ENCODE measurements at regions not wholly inside any gene's neighbourhood (a gene's known extent, or its start where the extent isn't known, plus 50 kb on each side); places are given as distances from the start of the nearest gene placed in this dataset.

DNA sequence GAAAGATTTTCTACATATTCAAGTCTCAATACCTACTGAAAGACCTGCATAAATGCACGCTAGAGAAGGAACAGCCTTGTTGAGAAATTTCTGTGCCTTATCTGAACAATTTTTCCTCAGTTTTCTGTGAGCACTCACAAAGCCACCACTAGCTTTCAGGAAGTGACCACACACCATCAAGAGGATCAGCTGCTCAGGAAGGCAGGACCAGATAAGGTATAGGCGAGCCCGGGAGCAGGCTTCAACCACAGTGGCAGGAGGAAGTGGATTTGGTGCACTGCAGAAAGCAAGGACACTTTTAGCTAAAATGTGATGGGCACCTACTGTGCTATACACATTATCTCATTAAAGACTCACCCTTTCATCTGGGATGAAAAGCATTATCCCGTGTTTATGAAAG, 220.8 kb downstream of the RAB38 start:
- TF ChIP-seq, protein P1, sequence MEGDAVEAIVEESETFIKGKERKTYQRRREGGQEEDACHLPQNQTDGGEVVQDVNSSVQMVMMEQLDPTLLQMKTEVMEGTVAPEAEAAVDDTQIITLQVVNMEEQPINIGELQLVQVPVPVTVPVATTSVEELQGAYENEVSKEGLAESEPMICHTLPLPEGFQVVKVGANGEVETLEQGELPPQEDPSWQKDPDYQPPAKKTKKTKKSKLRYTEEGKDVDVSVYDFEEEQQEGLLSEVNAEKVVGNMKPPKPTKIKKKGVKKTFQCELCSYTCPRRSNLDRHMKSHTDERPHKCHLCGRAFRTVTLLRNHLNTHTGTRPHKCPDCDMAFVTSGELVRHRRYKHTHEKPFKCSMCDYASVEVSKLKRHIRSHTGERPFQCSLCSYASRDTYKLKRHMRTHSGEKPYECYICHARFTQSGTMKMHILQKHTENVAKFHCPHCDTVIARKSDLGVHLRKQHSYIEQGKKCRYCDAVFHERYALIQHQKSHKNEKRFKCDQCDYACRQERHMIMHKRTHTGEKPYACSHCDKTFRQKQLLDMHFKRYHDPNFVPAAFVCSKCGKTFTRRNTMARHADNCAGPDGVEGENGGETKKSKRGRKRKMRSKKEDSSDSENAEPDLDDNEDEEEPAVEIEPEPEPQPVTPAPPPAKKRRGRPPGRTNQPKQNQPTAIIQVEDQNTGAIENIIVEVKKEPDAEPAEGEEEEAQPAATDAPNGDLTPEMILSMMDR (IDR thresholded peaks at IDR 0.05) = no peak
- intact Hi-C loops (cut with DNase I, micrococcal nuclease) = no loop called here
- Histone ChIP-seq H3K9me3 (no peaks in the 10 kb centered on the region), H3K4me1 (ENCODE audit: low read depth) (no peaks in the 10 kb centered on the region), H3K36me3 (ENCODE audit: low read depth) (no peaks in the 10 kb centered on the region), H3K4me3 (no peak overlapping the region)
- ATAC-seq (no peak), DNase-seq (no peak)

GRCh38 chr11:87942786-87943185, 232.5 kb downstream of the RAB38 start:
- DNase-seq (no peak), ATAC-seq (no peak)
- Histone ChIP-seq H3K36me3 (ENCODE audit: low read depth) (no peaks in the 10 kb centered on the region), H3K4me3 (no peak overlapping the region), H3K4me1 (ENCODE audit: low read depth) (no peaks in the 10 kb centered on the region), H3K9me3 (no peaks in the 10 kb centered on the region)
- intact Hi-C loops (cut with DNase I, micrococcal nuclease) = no loop called here
- TF ChIP-seq, protein P1 (IDR thresholded peaks at IDR 0.05) = no peak

- H3K4me3 ChIP-seq = no peak overlapping the region
- DNase-seq (no peak), ATAC-seq (no peak)
- no peaks in the 10 kb centered on the region for H3K9me3 ChIP-seq
- TF ChIP-seq, protein P1 (IDR thresholded peaks at IDR 0.05) = no peak
- H3K36me3 ChIP-seq (ENCODE audit: low read depth) = no peaks in the 10 kb centered on the region
- H3K4me1 ChIP-seq (ENCODE audit: low read depth) = no peaks in the 10 kb centered on the region
- intact Hi-C loops (cut with DNase I, micrococcal nuclease) = no loop called here
These were observed 241.1 kb downstream of the RAB38 start for GRCh38 chr11:87934182-87934581.

GRCh38 chr11:87926250-87926970, 248.8 kb downstream of the RAB38 start:
- Histone ChIP-seq H3K4me1 (ENCODE audit: low read depth) (no peaks in the 10 kb centered on the region), H3K9me3 (no peaks in the 10 kb centered on the region), H3K36me3 (ENCODE audit: low read depth) (no peaks in the 10 kb centered on the region), H3K4me3 (no peak overlapping the region)
- TF ChIP-seq, protein P1 (IDR thresholded peaks at IDR 0.05) = no peak
- intact Hi-C loops (cut with DNase I, micrococcal nuclease) = no loop called here
- no peak for ATAC-seq
- DNase-seq = no peak

DNA sequence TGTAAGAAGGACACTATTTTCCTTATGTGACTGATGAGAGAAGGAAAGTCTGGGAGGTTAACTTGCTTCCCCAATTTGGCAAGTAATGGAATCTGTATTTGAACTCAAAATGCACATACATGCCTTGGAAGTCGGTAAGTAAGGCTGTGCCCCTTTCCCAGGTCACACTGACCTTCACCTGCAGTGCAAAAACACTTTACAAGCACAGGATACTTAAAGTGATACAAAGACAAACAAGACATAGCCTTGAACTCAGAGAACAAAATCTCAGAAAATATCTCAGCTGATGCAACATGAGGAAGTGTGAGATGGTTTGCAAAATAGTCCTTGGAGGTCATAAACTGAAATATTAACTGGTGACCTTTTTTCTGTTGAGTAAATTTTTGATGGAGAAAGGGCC, 251.1 kb downstream of the RAB38 start:
- Histone ChIP-seq H3K9me3 (no peaks in the 10 kb centered on the region), H3K36me3 (ENCODE audit: low read depth) (no peaks in the 10 kb centered on the region), H3K4me1 (ENCODE audit: low read depth) (no peaks in the 10 kb centered on the region), H3K4me3 (no peak overlapping the region)
- DNase-seq (no peak), ATAC-seq (no peak)
- intact Hi-C loops (cut with DNase I, micrococcal nuclease) = no loop called here
- TF ChIP-seq, protein P1 (IDR thresholded peaks at IDR 0.05) = no peak

GRCh38 chr11:87917111-87917510, 258.1 kb downstream of the RAB38 start:
- intact Hi-C loops (cut with DNase I, micrococcal nuclease) = no loop called here
- Histone ChIP-seq H3K36me3 (ENCODE audit: low read depth) (no peaks in the 10 kb centered on the region), H3K9me3 (no peaks in the 10 kb centered on the region), H3K4me3 (no peak overlapping the region), H3K4me1 (ENCODE audit: low read depth) (no peaks in the 10 kb centered on the region)
- no peak for ATAC-seq
- DNase-seq = no peak
- TF ChIP-seq, protein P1 (IDR thresholded peaks at IDR 0.05) = no peak
